Right forelimb (tissue), 1 donor: ENCODE measurements at regions not wholly inside any gene's neighbourhood (a gene's known extent, or its start where the extent isn't known, plus 50 kb on each side); places are given as distances from the start of the nearest gene placed in this dataset.

ENCODE experiments used
- DNase-seq: peaks from one replicate; pipeline ENCODE4 v3.0.0-alpha.2; 2018

DNA sequence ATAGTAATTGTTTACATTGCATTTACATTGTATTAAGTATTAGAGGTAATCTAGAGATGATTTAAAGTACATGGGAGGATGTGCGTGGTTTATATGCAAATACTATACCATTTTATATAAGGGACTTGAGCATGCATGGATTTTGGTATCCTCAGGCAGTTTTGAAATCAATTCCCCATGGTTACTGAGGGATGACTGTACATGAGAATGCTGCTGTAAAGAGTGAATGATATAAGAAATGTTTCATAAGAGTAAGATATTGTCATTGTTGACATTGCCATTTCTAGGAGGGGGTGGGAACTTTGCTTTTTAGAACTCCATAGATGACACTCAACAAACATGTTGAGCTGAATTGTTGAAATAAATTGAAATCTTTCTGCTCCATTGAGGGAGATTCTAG, 185.0 kb downstream of the SEMA6A start:
- DNase-seq: no peak

DNA sequence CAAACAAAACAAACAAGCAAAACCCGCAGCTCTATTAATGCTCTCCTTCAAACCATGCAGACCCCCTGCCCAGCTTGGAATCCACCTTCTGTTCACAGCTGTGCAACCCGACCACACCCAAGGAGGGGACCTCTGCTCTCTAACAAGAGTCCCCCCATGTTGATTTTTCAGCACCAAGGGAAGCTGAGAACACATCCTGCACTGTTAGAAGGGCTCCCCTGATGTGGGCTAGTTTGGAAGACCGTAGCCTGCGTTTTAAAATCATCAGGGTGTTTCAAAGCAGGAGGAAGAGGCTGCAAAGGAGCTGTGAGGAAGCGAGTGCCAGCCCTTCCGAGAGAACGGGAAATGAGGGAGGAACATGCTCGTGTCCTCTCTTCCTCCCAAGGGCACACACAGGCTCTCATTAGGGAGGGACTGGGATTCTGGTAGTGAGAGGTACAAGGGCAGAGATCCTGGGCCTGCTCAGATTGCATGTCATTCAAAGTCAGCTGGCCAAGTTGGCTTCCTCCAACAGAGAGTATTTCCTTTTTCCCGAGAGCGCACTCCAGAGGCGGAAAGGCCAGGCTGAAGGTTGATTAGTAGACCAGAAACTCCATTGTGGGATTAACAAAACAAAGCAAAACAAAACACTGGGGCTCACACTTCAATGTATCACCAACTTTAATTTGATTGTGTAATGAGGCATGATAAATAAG, 185.9 kb downstream of the SEMA6A start:
- DNase-seq: no peak

DNA sequence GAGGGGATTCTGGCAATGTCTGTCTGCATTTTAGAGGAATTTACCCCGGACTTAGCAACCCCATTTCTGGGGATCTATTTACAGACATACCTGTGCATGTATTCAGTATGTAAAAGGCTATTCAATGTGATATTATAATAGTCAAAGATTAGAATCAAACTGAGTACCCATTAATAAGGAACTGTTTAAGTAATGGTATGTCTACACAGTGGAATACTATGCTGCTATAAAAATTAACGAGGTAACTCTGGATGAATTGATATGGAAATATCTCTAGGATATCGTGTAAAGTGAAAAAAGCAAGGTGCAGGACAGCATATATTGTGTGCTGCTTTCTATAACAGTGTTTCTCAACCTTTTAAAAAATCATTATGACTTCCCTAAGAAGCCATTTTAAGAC, 186.9 kb downstream of the SEMA6A start:
- DNase-seq: no peak

DNA sequence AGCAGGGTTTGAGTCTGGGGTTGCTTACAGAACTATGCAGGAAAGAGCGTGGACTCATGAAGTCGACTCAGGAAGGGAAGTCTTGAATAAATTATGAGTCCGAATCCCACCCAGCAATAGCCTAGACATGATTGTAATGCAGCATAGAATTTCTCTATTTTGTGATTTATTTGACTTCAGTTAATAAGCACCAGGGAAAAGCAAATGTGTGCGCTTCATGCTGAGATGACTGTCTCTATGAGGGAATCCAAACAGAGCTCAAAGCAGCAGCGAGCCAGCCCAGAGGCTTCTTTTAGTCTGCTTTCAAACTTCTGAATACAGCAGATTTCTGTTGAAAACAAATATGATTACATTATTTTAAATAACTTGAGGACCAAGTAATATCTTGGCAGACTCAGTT, 188.0 kb downstream of the SEMA6A start:
- no peak for DNase-seq

- no peak for DNase-seq
Observed at GRCh38 chr5:116382874-116383266, 191.8 kb downstream of the SEMA6A start.

GRCh38 chr5:116382032-116382873, 192.4 kb downstream of the SEMA6A start:
- no peak for DNase-seq

GRCh38 chr5:116381201-116381600, 193.4 kb downstream of the SEMA6A start:
- no peak for DNase-seq

GRCh38 chr5:116380621-116381020, 194.0 kb downstream of the SEMA6A start:
- no peak for DNase-seq

DNA sequence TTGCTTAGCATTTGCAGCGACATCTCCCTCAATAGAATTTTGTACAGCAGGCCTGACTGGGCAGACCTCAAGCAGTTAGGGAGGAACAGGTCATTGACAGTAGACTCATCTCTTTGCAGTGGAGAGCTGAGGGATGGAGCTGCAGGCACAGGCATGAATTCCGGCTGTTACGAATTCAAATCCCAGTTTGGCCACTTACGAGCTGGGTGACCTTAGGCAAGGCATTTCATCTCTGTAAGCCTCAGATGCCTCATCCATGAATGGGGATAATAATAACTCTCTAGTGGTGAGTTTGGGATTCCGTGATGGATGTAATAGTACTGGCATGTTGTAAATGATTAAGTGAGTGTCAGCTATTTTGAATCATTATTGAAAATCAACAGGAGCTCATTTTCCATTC, 195.3 kb downstream of the SEMA6A start:
- DNase-seq: no peak

- DNase-seq: no peak
Observed at GRCh38 chr5:116378777-116379121, 195.9 kb downstream of the SEMA6A start.

GRCh38 chr5:116378007-116378776, 196.4 kb downstream of the SEMA6A start:
- DNase-seq: no peak

DNA sequence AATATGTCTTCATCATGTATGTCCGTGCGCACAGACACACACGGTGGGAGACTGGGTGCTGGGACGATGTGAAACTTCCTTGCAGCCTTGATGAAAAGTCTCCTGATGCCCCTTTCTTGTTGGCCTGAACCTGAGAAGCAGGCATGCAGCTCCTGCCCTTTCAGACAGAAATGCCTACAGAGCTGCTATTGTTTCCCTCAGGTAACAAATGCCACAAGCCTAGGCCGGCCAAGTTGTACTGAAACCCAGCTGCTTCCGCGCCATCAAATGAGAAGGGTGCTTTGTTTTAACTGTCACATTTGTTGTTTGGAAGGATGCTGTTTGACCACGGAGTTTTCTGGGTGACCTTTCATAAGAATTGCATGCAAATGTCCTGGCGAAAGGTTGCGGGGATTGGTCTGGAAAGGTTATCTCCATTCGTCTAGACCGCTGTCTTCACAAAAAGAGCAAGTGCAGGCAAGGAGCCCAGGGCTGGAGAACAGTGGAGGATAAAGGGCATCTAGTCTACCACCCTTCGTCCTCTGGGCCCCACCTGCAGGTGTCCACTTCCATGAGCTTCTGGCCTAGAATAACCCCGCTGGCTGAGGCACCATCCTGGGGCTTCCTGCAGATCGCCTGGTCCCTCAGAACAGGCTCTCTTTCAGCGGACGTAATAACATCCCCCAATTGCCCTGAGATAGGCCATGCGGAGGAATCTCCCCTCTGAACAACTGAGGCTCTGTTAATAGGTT, 197.2 kb downstream of the SEMA6A start:
- no peak for DNase-seq

DNA sequence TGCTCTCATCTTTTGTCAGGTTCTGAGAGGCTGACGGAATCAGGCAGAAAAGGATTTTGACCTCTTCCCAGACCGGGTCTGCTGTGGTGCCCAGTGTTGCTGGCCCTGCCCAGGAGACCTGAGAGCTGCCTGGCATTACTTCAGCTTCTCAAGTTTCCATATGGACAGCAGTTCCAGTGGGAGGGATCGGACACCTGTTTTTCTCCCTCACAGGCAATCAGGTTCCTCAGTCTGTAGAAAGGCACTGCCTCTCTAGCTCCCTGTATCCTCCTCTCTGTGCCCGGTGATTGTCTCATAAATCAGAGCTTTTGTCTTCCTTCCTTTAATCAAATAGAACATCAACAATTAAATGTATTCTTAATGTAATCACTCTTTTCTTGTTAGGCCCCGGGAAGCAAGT, 198.7 kb downstream of the SEMA6A start:
- DNase-seq: no peak

DNA sequence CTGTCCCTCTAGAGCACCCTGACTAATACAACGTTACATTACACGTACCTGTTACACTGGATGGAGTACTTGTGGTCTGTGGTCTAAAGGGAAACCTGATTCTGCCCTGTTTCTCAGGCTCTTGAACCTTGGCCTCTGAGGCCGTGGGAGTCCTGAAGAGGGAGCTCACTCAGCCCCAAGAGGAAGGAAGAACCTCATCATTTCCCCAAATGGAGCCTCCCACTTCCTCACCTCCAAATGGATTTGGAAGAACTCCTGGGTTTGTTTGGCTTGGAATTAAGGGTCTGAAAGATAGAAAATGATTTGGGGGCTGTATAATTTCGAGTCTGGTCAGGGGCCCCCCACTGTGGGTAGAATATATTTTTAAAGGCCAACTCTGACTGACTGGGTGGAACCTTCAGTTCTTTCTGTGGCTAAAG, 200.2 kb downstream of the SEMA6A start:
- no peak for DNase-seq

- no peak for DNase-seq
Observed at GRCh38 chr5:116372931-116373597, 201.6 kb downstream of the SEMA6A start.

DNA sequence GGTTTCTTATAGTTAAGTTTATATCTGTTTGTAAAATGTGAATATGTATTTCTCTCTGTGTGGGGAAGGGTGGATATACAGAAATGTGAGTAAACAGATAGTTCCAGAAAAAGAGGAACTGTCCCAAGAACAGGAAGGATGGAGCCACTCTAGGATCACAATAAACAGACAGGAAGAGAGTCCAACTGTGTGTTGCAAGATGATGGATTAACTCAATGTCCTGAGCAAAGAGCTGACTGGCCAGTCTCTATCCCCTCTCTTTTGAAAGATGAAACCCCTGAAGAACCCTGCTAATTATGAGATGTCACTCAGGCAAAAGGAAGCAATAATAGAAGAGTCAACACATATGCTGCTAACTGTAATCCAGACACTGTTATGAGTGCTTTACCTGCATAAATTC, 202.7 kb downstream of the SEMA6A start:
- no peak for DNase-seq

DNA sequence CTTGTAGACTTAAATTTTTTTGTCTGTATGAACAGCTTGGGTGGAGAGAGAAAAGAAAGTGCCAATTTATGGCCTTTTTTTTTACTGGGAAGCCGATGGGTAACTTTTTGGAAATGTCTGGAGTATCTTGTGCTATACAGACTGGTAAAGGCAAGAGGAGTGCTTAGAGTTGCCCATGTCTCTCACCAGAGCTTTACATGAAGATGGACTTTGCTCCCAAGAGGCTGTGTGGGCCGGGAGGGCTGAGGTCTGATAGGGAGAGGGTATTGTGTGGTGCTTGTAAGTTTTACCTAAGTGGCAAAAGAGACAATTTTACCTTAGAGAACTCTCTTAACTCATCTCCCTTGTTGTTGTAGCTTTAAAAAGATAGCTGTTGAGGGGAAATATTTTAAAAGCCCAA, 203.2 kb downstream of the SEMA6A start:
- DNase-seq: no peak

GRCh38 chr5:116370886-116371285, 203.7 kb downstream of the SEMA6A start:
- DNase-seq: no peak

- DNase-seq: no peak
Observed at GRCh38 chr5:116370149-116370548, 204.5 kb downstream of the SEMA6A start.

DNA sequence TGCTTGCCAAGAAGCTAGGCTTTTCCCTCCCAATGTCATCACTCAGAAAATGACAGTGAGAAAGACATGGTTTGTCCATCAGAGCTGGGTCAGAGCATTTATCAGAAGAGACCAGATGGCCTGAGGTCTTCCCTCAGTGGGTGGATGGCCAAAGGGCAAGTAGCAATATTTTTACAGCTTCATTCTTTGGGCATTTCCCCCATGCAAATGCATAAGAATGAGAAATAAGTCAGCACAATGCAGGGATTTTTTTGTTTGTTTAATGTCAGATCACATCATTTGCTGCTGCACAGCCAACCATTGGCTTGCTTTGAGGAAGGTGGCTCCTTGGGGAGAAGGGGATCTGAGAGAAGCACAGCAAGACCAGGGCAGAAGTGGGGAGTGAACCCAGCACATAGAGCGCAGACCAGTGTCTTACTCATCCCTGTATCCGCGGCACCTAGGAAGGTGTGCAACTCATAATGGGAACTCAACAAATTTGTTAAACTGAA, 209.6 kb downstream of the SEMA6A start:
- no peak for DNase-seq

GRCh38 chr5:116363780-116364179, 210.8 kb downstream of the SEMA6A start:
- no peak for DNase-seq

DNA sequence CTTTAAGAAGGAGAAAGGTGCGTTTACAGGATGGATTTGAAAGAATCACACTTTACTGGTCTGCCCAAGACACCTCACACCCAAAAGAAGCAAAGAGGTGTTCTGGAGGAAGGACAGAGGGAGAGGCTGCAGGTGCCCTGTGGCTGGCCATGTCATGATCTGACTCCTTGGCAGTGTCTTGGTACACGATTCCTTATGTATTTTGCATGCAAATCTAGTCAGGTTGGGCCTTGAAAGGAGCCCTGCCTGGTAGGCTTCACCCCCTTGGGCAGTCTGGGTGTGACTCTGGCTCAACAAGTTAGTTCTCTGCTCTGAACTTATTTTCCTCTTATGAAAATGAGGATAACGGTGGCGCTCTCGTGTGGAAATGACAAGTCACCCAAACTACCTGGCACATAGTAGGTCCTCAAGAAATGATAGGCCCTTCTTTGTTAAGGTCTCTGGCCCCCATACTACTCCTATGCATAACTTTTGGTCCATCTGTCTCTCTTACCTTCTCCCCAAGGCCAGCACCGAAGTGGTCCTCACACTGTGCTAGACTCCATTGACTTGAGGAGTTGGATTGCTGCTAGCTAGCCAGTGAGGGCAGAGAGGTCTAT, 212.5 kb downstream of the SEMA6A start:
- DNase-seq: no peak
